ENCODE measurements at regions not wholly inside any gene's neighbourhood (a gene's known extent, or its start where the extent isn't known, plus 50 kb on each side); places are given as distances from the start of the nearest gene placed in this dataset.
A peak's percentile ranks its signal among the peaks of the same experiment; 100 is the strongest.

DNA sequence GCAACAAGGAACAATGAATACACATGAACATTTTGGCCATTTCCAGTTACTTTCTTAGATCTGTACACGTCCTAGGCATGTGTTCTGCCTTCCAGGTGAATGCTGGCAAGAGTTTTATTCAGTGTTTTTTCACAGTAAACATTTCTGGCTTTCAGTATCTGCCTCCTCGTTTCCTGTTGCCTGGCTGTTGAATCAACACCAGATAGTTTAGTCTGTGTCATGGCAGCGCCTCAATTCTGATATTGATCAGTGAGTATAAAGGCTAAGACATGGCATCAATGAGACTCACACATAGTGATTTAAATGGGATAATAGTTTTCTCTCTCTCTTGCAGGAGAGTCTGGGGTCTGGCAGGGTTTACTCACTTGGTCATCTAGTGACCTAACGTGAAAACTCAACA lies 266.9 kb upstream of the SLCO3A1 start:
- DNase-seq: no peak
- intact Hi-C loops (cut with DNase I): no loop called here

DNA sequence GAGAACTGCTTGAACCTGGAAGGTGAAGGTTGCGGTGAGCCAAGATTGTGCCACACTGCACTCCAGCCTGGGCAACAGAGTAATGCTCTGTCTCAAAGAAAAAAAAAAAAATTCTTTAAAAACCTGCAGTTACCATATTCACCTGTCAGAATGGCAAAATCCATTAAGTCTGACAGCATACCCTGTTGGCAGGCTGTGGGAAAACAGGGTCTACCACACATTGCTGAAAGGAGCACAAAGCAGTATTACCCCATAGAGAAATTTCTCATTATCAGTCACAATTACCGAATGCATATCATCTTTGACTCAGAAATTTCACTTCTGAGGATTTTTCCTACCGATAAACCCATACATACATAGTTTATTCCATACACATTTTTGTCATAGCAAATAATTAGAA lies 264.1 kb upstream of the SLCO3A1 start:
- intact Hi-C loops (cut with DNase I): no loop called here

DNA sequence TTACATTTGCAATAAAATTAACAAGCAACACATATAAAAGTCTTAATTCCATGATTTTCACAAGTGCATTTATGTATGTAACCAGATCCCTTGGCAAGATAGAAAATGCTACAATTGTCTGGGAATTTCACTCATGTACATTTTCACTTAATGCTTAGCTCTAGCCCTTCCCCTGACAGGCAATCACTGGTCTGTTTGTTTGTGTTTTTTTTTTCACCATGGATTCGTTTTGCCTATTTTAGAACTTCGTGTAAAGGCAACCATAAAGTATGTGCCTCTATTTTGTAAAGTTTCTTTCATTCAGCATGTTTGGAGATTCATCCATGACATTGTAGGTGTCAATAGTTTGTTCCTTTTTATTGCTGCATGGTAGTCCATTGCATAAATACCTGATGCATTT lies 260.9 kb upstream of the SLCO3A1 start:
- intact Hi-C loops (cut with DNase I): no loop called here
- DNase-seq: no peak

More for the DNA sequence above, 264.1 kb upstream of the SLCO3A1 start:
- DNase-seq: no peak

DNA sequence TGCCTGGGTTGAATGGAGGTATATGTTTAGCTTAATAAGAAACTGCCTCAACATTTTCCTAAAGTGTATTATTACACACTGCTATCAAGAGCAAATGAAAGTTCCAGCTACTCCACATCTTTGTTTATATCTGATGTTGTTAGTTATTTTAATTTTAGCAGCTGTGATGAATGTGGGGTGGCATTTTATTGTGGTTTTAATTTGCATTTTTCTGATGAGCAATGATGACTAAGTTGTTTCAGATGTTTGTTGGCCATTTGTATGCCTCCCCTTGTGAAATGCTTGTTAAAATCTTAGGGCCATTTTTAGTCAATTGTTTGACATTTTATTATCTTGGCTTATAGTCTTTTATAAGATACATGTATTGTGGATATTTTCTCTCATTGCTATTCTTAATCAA lies 260.4 kb upstream of the SLCO3A1 start:
- DNase-seq: no peak
- intact Hi-C loops (cut with DNase I): no loop called here

DNA sequence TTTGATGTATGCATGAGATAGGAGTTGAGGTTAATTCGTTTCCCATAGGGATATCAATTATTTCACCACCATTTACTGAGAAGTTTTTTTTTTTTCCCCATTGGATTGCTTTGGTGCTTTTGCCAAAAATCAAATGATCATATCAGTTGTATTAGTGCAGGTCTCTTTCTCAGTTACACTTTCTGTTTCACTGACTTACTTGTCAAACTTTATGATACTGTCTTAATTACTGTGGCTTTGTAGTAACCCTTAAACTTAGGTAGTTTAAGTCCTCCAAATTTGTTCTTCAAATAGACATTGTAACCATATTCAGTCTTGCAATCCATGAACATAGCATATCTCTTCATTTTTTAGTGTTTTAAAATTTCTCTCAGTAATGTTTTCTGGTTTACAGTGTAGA lies 259.9 kb upstream of the SLCO3A1 start:
- DNase-seq: no peak
- intact Hi-C loops (cut with DNase I): no loop called here

DNA sequence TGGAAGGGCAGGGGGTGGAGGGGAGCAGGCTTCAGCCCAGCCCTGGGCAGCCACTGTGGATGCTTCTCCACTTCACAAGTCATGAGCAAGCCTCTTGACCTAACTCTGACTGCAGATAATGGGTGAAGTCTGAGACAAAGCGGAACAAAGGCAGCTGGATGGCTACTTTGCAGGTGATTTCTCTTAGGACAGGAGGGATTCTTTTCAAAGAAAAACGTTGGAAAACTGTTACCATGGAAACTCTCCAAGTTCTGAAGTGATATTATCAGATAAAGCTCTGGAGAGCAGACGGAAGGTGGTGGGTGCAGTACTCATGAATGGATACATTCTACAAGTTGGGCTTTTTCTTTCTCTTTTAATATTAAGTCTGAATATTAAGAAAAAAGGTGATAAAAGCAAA lies 254.2 kb upstream of the SLCO3A1 start:
- intact Hi-C loops (cut with DNase I): no loop called here
- DNase-seq: no peak

DNA sequence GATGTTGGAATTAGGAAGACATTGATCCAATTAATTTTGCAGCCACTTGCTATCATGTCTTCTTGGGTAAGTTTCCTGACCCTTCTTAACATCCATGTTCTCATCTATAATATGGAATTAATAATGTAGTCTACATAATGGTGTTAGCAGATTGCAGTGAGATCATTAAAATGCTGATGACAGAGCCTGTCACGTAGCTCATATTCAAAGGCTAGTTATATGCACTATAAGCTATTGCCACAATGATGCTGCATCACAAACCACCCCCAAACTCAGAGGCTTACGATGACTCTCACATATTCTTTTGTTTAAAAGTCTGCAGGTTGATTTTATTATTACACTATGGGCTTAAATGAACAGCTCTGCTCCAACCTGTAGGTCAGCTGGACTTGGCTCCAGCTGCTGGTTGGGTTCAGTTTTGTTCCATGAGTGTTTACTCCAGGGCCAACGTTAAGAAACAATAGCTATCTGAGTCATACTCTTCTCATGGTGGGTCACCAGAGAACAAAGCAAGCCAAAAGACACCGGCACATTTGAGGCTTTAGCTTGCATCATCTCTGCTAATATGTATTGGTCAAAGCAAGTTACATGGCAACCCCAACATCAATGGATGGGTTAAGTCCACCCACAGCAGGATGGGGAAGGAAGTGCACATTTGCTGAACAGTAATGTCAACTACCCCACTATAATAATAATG lies 250.0 kb upstream of the SLCO3A1 start:
- intact Hi-C loops (cut with DNase I): no loop called here
- DNase-seq: no peak

DNA sequence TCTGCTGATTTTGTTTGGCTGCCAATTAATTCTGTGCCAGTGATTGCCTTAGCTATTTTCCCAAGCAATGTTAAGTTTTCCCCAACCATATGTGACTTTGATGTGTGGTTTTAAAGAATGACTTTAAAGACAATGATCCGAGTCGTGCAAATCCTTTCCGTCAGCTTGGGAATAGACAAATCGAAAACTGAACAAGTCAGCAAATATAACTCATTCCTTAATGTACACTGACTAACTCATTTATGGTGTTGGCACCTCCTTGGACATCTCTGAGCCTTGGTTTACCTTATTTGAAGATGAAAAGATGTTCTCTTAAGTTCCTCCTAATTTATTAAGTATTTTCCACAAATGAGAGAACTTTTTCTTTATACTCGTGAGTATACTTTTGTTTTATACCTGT lies 249.4 kb upstream of the SLCO3A1 start:
- intact Hi-C loops (cut with DNase I): no loop called here
- no peak for DNase-seq

DNA sequence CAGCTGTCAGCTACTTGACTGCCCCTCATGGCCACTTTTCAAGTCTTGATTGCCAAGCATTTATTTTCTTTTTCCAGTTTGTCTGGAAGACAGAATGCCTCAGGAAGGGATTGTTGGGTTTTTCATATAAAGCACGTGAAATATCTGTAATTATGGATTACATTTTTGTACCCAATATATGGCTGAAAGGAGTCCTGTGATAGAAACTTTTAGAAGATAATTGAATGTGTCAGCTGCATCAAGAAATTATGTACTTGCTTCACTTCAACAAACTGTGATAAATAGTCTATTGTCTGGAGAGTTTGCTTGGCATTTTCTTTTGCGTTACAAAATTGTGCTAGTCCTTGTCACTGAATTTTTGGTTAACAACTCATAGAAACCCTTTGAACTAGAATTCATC lies 247.9 kb upstream of the SLCO3A1 start:
- DNase-seq: no peak
- intact Hi-C loops (cut with DNase I): no loop called here

DNA sequence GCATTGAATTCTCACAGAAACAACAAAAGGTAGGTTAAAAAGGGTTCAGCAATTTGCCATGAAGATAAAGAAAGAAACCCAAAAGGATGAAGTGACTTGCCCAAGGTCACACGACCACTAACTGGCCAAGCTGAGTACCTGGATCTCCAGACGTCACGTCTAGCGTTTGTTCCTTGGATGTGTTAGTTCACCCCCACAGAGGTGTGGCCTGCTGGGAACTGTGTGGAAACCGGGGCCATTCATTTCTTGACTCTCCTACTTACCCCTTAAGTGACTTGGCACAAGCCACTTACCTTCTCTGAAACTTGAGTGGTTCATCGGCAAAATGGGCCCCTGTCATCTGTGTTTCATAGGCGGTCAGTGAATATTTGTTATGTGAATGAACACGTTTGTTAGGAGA lies 244.3 kb upstream of the SLCO3A1 start:
- intact Hi-C loops (cut with DNase I): no loop called here
- DNase-seq: no peak

DNA sequence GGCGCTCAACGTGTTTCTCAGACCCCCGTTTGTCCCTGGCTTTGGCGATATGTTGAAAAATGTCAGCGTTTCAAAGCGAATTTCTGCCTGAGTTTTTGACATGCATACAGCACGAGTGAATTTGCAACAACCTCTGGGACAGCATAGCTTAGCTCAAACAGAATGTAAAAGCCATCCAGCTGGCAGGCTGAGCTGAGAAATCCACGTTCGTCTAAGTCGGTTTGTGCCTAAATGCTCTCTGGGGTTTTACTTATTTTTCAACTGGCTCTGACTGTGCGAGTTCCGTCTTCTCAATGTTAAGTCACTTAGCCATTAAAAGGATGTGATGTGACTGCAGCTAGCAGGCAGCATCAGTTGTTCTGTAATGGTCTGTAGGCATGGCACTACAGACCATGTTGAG lies 243.5 kb upstream of the SLCO3A1 start:
- intact Hi-C loops (cut with DNase I): no loop called here
- DNase-seq: no peak

DNA sequence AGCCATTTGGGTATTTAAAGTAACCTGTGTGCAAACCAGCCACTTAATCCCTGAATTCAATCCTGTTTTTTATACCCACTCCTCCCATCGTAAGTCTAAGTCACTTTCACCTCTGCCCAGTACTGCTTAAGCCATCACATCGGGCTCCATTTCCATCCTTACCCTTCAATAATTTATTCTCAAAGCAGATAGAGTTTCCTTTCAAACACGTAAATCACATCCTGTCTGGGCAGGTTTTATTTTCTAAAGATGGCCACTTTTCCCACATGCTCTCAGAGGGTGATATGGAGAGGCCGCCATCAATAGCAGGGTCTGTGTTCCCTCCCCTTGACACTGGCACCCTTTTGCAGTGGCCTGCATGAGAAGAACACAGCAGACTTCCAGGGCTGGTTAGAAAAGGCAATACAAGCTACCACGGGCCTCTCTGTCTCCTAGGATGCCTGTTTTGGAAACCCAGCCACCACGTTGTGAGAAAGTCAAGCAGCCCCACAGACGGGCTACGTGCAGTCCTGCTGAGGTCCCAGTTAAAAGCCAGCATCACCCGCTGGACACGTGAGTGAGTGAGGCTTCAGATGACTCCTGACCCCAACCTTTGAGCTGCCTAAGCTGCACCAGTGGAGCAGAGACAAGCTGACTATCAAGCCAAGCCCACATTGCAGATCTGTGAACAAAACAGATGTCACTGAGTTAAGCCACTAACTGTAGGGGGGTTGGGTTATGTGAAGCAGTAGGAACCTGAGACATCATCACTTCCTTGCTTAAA lies 241.8 kb upstream of the SLCO3A1 start:
- no peak for DNase-seq
- intact Hi-C loops (cut with DNase I): no loop called here

DNA sequence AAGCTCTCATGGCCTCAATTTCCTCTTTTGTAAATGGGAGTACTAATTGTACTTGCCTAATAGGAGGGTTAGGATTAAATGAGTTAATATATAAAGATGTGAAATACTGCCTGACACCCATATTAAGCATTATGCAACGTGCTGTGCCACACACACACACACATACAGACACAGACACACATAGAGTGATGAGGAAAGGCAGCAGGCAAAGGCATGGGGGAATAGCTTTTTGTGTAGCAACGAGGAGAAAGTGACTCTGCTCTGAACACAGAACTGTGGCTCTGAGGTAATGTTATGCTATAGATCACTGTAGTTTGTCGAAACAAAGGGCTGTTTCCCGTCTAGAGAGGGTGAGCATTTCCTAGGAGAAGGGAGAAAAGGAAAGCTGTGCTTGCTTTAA lies 233.3 kb upstream of the SLCO3A1 start:
- intact Hi-C loops (cut with DNase I): no loop called here
- no peak for DNase-seq

DNA sequence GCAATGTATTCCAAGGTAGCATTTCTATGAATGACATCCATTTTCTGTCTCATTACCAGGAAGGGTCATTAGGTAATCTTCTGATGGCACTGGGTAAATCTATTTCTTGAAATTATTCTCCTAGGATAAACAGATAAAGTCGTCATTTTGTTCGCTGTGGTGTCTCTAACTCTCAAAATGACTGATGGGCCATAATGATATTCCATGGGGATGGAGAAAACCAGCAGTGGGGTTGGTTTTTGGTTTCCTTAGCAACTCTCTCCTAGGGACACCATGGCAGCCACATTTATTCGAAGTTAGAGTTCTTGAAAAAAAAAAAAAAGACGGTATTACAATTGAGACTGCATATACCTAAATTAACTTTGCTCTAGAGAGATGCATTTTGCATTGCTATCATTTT lies 231.3 kb upstream of the SLCO3A1 start:
- intact Hi-C loops (cut with DNase I): no loop called here
- DNase-seq: no peak

DNA sequence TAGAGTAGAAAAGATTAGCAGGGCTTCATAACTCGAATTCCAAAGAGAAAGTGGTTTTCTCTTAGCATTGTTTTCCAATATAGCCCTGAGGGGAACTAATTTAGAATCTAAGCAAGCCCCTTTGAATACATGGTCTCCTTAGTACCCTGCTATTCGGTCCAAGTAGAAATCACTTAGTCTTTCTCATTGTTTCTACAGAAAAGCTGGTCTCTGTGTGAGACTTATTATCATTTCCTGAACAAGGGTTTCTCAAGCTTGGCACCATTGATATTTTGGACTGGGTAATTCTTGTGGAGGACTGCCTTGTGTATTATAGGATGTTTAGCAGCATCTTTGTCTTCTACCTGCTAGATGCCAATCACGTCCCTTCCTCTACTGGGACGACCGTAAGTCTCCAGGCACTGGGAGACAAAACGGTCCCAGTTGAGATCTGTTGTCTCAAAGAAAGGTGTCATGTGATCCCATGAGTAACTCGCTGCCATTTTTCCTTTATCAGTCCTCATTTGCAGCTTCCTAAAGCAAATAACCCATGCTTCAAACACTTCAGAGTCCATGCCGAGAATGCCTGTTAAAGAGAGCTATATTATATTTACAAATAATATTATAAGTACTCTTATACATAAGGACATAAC lies 230.7 kb upstream of the SLCO3A1 start:
- intact Hi-C loops (cut with DNase I): no loop called here
- no peak for DNase-seq

DNA sequence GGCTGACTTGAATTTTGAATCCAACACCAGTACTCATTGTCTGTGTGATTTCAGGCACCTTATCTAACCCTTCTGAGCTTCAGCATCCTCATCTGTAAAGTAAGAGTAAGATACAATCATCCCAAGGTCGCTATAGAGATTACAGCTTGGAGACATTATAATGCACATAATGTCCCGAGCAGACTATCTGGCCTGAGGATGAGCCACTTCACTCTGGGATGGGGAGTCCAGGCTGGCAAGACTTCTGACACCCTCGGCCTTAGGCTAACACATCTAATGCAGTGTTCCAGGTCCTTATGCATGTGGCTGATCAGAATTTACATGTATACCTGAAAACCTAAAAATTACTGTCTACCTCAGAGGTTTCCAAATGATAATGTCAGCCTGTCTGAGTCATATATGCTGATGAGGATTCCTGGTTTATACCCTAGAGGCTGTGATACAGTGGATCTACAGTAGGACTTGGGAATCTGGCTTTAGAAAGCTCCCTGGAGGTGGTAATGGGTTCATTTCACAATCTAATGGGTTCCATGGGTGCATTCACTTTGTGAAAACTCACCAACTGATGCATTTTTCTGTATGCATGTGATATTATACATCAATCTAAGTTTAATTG lies 229.0 kb upstream of the SLCO3A1 start:
- intact Hi-C loops (cut with DNase I): no loop called here
- no peak for DNase-seq

DNA sequence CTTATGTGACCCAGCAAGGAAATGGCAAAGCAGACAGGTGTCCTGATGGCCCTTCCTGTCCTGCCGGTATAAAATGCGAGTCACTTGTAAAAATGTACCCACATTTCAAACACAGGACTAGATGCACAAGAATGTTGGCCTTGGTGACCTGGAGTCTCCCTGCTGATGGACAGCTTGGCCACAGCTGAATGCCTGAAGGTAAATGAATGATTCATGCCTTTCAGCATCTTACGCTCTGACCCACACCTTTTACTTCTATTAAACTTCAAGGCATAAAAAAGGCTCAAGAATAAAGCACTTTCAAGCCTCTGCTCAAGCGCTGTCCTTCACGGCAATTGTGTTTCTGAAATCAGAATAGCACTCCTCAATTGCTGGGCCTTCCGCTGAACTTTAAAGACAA lies 228.0 kb upstream of the SLCO3A1 start:
- intact Hi-C loops (cut with DNase I): no loop called here
- DNase-seq: no peak

DNA sequence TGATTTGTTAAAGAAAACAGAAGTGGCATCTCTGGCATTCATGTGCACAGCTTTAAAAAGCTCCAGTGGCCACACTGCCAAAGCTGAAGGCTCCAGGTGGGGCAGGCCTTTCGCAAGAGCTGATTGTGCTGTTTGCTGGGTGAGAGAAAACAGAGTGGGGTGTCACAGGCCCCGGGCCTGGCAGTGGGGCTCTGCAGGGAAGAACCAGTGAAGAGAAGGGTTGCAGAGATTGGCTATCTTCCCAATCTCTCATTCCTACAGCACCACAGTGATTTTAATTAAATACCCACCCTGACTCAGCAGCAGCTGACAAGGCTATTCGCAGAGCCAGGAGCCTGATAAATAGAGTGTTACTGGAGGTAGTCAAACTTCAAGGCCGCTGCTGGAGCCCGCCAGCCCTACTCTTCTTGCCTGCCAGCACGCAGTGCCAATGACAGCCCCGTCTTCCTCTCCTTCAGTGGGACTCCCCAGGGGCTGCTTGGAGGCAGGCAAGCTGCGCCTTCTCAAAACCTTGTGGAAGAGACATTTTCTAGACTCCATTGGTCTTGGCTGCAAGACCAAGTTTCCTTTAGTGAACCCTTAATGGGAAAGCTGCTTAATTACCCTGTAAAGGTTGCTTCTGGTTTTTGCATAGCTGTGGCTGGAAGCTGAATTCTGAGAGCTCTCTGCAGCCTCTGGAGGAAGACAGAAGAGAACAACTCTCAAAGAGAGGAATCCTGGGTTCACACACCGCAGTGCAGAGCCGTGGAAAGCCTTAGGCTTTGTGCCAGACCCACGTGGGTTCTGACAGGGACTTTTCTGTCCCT lies 225.8 kb upstream of the SLCO3A1 start:
- intact Hi-C loops (cut with DNase I): no loop called here

DNA sequence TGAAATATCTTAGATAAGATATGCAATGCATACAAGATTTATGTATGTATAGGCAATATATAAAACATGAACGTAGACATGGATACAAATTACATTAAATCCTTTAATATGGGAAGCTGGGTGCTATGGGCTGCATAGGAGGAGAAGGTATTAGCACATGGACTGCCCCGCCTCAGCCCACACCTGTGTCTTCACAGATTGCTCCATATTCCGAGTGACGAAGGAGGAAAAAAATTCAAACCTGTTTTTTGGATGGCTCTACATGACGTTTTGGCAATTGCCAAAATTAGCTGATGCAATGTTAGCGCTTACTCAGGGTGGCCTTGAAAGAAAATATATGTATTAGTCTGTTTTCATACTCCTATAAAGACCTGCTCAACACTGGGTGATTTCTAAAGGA lies 223.4 kb upstream of the SLCO3A1 start:
- intact Hi-C loops (cut with DNase I): no loop called here
- no peak for DNase-seq

More for the DNA sequence above, 225.8 kb upstream of the SLCO3A1 start:
- peak in 22 of 42 donors; percentile 4 to 74 (median 24) for DNase-seq

All from head of caudate nucleus (tissue), 42 donors.